PC-9 (cell line): ENCODE measurements at regions not wholly inside any gene's neighbourhood (a gene's known extent, or its start where the extent isn't known, plus 50 kb on each side); places are given as distances from the start of the nearest gene placed in this dataset.

Experiments used
- EZH2 ChIP-seq: fragments of 200-600 bp; sonication (generic); IDR thresholded peaks from 2 replicates; pipeline ENCODE4 v1.8.0; 2017; ENCODE audit warnings: antibody characterized with exemption, low read depth
- TF ChIP-seq, protein P1 (sequence below): fragments of 200-600 bp; sonication (generic); conservative IDR thresholded peaks from 2 replicates; pipeline ENCODE4 v1.6.1; 2017; ENCODE audit warnings: mixed run types, antibody characterized with exemption, mild to moderate bottlenecking, moderate library complexity

GRCh38 chr2:105640246-105640645, 104.5 kb upstream of the NCK2 start:
- TF ChIP-seq, protein P1, sequence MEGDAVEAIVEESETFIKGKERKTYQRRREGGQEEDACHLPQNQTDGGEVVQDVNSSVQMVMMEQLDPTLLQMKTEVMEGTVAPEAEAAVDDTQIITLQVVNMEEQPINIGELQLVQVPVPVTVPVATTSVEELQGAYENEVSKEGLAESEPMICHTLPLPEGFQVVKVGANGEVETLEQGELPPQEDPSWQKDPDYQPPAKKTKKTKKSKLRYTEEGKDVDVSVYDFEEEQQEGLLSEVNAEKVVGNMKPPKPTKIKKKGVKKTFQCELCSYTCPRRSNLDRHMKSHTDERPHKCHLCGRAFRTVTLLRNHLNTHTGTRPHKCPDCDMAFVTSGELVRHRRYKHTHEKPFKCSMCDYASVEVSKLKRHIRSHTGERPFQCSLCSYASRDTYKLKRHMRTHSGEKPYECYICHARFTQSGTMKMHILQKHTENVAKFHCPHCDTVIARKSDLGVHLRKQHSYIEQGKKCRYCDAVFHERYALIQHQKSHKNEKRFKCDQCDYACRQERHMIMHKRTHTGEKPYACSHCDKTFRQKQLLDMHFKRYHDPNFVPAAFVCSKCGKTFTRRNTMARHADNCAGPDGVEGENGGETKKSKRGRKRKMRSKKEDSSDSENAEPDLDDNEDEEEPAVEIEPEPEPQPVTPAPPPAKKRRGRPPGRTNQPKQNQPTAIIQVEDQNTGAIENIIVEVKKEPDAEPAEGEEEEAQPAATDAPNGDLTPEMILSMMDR, result no peak
- TF ChIP-seq EZH2, result no peak
